CD4-positive, alpha-beta T cell treated with Interleukin-6 at 100 ng/mL for 8 hours (primary cell): ENCODE measurements at regions not wholly inside any gene's neighbourhood (a gene's known extent, or its start where the extent isn't known, plus 50 kb on each side); places are given as distances from the start of the nearest gene placed in this dataset.

ENCODE experiments used
- DNase-seq: peaks from one replicate; pipeline ENCODE4 v3.0.0-alpha.2; 2020; ENCODE audit warnings: mixed read lengths, low spot score

DNA sequence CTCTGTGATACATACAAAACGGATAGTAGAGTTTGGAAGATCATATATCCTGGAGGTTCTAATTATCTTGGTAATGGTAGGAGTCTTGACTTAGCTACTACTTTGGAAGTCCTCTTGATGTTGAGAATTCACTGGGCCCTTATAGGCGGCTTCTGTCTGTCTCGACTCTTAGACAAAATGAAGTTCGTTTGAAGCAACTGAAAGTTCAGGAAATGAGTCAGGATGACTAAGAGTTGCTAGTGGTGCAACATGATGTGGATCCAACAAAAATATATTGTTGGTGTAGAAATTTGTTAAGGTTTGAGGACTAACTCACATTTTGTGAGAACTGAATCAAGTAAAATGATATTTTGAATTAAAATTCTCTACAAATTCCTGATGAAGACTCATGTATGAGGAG lies 272.7 kb downstream of the AEBP2 start:
- no peak for DNase-seq

GRCh38 chr12:19718401-19718800 lies 279.1 kb downstream of the AEBP2 start:
- DNase-seq, result no peak

- DNase-seq, result no peak
Measured at GRCh38 chr12:19719672-19720071, 280.4 kb downstream of the AEBP2 start.

- no peak for DNase-seq
Measured at GRCh38 chr12:19726122-19726521, 286.8 kb downstream of the AEBP2 start.

- no peak for DNase-seq
Measured at GRCh38 chr12:19726592-19726991, 287.3 kb downstream of the AEBP2 start.

DNA sequence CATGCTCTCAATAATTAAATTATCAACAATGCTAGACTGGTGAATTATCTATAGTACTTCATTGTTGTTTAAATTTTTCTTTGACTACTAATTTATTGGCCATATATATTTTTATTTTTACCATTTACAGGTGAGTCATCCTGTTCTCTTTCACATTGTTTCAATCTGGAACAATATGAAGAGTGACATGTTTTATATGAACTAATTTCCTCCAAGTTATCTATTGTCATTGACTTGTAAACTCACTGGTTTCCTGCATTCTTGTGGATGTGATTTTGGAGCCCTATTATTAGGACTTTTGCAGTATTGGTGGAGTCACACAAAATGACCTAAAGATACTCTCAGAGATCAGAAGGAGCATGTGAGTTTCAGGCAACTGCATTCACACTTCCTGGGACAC lies 297.7 kb downstream of the AEBP2 start:
- DNase-seq, result no peak

- no peak for DNase-seq
Measured at GRCh38 chr12:19739195-19739776, 300.0 kb downstream of the AEBP2 start.

- no peak for DNase-seq
Measured at GRCh38 chr12:19740472-19741131, 301.3 kb downstream of the AEBP2 start.

GRCh38 chr12:19741132-19741489 lies 301.8 kb downstream of the AEBP2 start:
- DNase-seq, result no peak

DNA sequence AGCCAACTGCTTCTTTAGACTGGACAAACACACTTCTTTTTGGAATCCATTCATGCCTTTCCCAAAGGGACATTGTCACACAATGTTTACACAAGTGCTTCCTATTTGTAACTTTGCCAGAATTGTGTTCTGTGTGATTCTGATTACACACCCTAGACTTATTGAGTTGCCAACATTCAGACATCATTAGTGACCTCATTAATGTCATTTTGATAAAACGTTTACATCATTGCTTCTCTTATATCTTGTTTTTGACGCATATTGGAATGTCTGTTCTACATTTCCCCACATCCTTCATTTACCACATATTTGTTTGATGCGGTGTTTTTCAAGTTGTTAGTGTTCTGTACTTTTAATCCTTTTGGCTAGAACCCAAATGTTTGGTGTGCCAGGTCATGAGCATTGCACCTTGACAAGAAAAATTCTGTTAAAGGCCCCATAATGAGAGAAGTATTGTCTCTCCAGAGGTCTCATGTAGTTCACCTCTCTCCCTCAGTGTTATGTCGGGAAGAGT lies 305.5 kb downstream of the AEBP2 start:
- no peak for DNase-seq

DNA sequence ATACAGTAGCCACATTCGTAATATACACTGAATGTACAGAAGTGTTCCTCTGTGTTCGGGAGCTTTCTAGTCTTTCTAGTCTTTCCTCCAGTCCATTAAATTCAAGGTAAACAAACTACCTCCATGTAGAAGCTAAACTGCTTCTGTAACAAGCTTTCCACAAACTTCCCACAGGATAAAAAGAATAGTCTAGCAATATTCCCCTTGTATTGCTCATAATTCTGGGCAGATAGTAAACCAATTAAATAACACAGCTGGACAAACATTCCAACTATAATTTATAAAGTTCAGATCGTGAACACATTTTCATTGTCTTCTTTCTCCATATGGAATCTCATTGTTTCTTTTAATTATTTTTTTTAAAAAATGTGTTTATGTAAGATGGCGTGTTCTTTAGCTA lies 307.2 kb downstream of the AEBP2 start:
- DNase-seq, result no peak

GRCh38 chr12:19749906-19750574 lies 310.7 kb downstream of the AEBP2 start:
- no peak for DNase-seq

DNA sequence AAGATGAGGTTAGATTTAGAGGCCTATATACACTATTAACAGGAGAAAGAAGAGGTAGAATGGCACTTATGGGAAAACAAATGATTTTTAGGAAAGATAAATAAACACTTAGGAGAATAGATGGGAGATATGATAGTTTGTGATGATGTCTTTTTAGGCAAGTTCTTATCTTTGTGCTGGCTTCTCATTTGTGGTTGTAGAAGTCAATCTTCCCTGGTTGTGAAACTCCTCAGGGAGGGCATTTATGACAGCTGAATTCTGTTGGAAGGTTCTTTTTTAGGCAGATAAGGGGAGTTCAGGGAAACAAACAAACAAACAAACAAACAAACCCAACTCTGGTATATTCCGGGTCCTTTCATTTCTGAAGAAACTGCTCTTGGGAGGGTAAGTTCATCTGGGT lies 311.8 kb downstream of the AEBP2 start:
- DNase-seq, result no peak

GRCh38 chr12:19752712-19753111 lies 313.4 kb downstream of the AEBP2 start:
- DNase-seq, result no peak

GRCh38 chr12:19755136-19755535 lies 315.8 kb downstream of the AEBP2 start:
- DNase-seq, result no peak

GRCh38 chr12:19757317-19757877 lies 318.1 kb downstream of the AEBP2 start:
- no peak for DNase-seq

GRCh38 chr12:19759227-19759626 lies 319.9 kb downstream of the AEBP2 start:
- no peak for DNase-seq

DNA sequence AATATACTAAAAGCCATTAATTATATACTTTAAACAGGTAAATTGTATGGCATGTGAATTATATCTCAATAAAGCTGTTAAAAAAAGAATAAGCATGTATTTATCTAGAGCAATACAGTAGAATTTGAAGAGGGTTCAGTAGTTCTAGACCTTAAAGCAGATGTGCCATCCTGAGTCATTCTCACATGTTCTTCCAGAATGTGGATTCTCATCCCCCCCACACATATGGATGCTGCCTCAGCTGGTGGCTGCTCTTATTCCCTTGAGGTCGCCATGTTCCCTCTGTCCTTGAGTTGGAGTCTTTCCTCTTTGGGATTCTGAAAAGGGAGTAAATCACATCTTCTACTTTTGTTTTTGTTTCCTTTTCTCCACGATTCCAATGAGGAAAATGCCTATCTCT lies 321.3 kb downstream of the AEBP2 start:
- no peak for DNase-seq

DNA sequence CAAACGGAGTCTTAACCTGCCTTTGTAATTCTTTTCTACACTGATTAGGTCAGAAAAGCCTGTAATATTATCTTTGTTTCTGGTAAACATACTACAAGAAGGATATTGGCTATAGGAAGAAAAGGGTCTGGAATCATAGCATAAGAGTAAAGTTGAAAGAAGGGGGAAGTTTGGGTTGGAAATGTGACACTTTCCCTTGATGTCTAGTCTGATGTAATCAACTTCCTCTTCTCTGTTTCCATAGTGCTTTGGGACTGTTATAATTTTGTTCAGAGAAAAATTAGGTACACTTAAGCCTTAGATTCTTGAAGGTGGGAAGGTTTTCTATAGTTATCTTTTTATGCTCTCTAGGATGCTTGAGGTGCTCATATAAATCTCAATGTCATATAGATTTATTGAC lies 322.2 kb downstream of the AEBP2 start:
- no peak for DNase-seq

- DNase-seq, result no peak
Measured at GRCh38 chr12:19763488-19763887, 324.2 kb downstream of the AEBP2 start.

DNA sequence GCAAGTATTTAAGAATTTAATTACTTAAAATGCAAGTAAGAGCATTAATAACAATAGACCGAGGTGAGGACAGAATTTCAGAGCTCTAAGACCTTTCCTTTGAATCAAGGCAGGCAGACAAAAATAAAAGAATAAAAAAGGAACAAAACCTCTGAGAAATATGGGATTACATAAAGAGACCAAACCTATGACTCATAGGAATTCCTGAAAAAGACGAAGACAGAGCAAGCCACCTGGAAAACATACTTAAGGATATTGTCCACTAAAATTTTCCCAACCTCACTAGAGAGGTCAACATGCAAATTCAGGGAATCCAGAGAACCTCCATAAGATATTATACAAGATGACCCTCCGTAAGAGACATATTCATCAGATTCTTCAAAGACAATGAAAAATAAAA lies 325.1 kb downstream of the AEBP2 start:
- no peak for DNase-seq

DNA sequence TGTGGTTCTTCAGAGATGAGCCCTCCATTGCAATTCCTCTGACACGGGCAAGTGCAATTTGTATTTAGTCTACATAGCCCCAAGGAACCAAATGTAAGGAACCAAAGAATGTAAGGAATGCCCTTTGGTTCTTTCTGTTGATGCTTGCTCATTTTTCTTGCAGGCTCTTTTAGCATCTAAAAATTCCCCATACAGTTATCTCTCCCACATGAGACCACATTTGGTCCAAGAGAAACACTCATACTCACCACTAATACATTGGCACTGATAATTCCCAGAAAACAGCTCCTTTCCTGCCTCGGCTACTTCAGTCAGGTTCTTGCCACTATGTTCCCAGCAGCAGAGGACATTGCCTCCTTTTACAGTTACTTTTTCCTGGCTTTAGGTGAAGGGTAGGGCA lies 332.6 kb downstream of the AEBP2 start:
- DNase-seq, result no peak

- no peak for DNase-seq
Measured at GRCh38 chr12:19772776-19773175, 333.5 kb downstream of the AEBP2 start.
